Muscle layer of duodenum (tissue), 2 donors: ENCODE measurements at regions not wholly inside any gene's neighbourhood (a gene's known extent, or its start where the extent isn't known, plus 50 kb on each side); places are given as distances from the start of the nearest gene placed in this dataset.
"Not testable (repeated sequence)": the region's sequence is repeated elsewhere in the genome, so short reads cannot be mapped to it uniquely, and the experiment has no call there.

Source experiments
- H3K27ac ChIP-seq: one replicate; pipeline ENCODE4 v1.7.0; 2013; ENCODE audit warnings: mild to moderate bottlenecking, low read length
- H3K27me3 ChIP-seq: one replicate; pipeline ENCODE4 v1.7.0; 2013; ENCODE audit warnings: low read depth, mild to moderate bottlenecking, control low read depth, low read length
- H3K36me3 ChIP-seq, 2 donors: one replicate each; pipeline ENCODE4 v1.7.0; 2013; ENCODE audit warnings: low read length in 2 of 2, control low read depth in 1 of 2, mild to moderate bottlenecking in 1 of 2; ENCODE audit not compliant: insufficient read depth in 2 of 2, control insufficient read depth in 1 of 2
- H3K4me1 ChIP-seq, 2 donors: one replicate each; pipeline ENCODE4 v1.7.0; 2013; ENCODE audit warnings: low read length in 2 of 2, mild to moderate bottlenecking in 2 of 2, control low read depth in 1 of 2, moderate library complexity in 1 of 2; ENCODE audit not compliant: insufficient read depth in 2 of 2, control insufficient read depth in 1 of 2
- H3K4me3 ChIP-seq, 2 donors: one replicate each; pipeline ENCODE4 v1.7.0; 2013; ENCODE audit warnings: low read length in 2 of 2, low read depth in 1 of 2, mild to moderate bottlenecking in 1 of 2
- H3K9me3 ChIP-seq, 2 donors: one replicate each; pipeline ENCODE4 v1.7.0; 2013; ENCODE audit warnings: low read length in 2 of 2, control low read depth in 1 of 2, mild to moderate bottlenecking in 1 of 2; ENCODE audit not compliant: control insufficient read depth in 1 of 2
- donor health status: healthy.

GRCh38 chr7:152515266-152515950, 79.6 kb upstream of the KMT2C start:
- H3K9me3 ChIP-seq, H3K4me3 ChIP-seq, H3K36me3 ChIP-seq, H3K27me3 ChIP-seq, H3K27ac ChIP-seq, H3K4me1 ChIP-seq: not testable (repeated sequence)

GRCh38 chr7:152514771-152515105, 78.9 kb upstream of the KMT2C start:
- no peaks in the 10 kb centered on the region for H3K36me3 ChIP-seq
- H3K27me3 ChIP-seq = no peaks in the 10 kb centered on the region
- H3K4me1 ChIP-seq = no peaks in the 10 kb centered on the region
- no peaks in the 10 kb centered on the region for H3K9me3 ChIP-seq
- no peak overlapping the region for H3K27ac ChIP-seq
- H3K4me3 ChIP-seq = no peak overlapping the region

GRCh38 chr7:152513861-152514770, 78.3 kb upstream of the KMT2C start:
- Histone ChIP-seq H3K27me3 (no peaks in the 10 kb centered on the region), H3K9me3 (no peaks in the 10 kb centered on the region), H3K36me3 (no peaks in the 10 kb centered on the region), H3K4me1 (no peaks in the 10 kb centered on the region), H3K27ac (no peak overlapping the region), H3K4me3 (no peak overlapping the region)

GRCh38 chr7:152512706-152513105, 76.9 kb upstream of the KMT2C start:
- H3K36me3 ChIP-seq = no peaks in the 10 kb centered on the region
- H3K9me3 ChIP-seq = no peaks in the 10 kb centered on the region
- no peak overlapping the region for H3K4me3 ChIP-seq
- no peaks in the 10 kb centered on the region for H3K27me3 ChIP-seq
- H3K27ac ChIP-seq = no peak overlapping the region
- no peaks in the 10 kb centered on the region for H3K4me1 ChIP-seq

- Histone ChIP-seq H3K4me3 (no peak overlapping the region), H3K27ac (no peak overlapping the region), H3K27me3 (no peaks in the 10 kb centered on the region), H3K9me3 (no peaks in the 10 kb centered on the region), H3K36me3 (no peaks in the 10 kb centered on the region), H3K4me1 (no peaks in the 10 kb centered on the region)
Observed at GRCh38 chr7:152511736-152512135, 75.9 kb upstream of the KMT2C start.

GRCh38 chr7:152508701-152509100, 72.9 kb upstream of the KMT2C start:
- Histone ChIP-seq H3K27ac (no peak overlapping the region), H3K4me1 (no peaks in the 10 kb centered on the region), H3K4me3 (no peak overlapping the region), H3K36me3 (no peaks in the 10 kb centered on the region), H3K27me3 (no peaks in the 10 kb centered on the region), H3K9me3 (no peaks in the 10 kb centered on the region)

GRCh38 chr7:152505606-152506005, 69.8 kb upstream of the KMT2C start:
- Histone ChIP-seq H3K9me3 (no peaks in the 10 kb centered on the region), H3K27me3 (no peaks in the 10 kb centered on the region), H3K4me3 (no peak overlapping the region), H3K36me3 (no peaks in the 10 kb centered on the region), H3K4me1 (no peaks in the 10 kb centered on the region), H3K27ac (no peak overlapping the region)

GRCh38 chr7:152504816-152505215, 69.0 kb upstream of the KMT2C start:
- Histone ChIP-seq H3K27ac (no peak overlapping the region), H3K27me3 (no peaks in the 10 kb centered on the region), H3K4me1 (no peaks in the 10 kb centered on the region), H3K4me3 (no peak overlapping the region), H3K9me3 (no peaks in the 10 kb centered on the region), H3K36me3 (no peaks in the 10 kb centered on the region)

GRCh38 chr7:152504367-152504766, 68.6 kb upstream of the KMT2C start:
- no peaks in the 10 kb centered on the region for H3K27me3 ChIP-seq
- no peak overlapping the region for H3K27ac ChIP-seq
- no peak overlapping the region for H3K4me3 ChIP-seq
- no peaks in the 10 kb centered on the region for H3K9me3 ChIP-seq
- no peaks in the 10 kb centered on the region for H3K4me1 ChIP-seq
- H3K36me3 ChIP-seq = no peaks in the 10 kb centered on the region

GRCh38 chr7:152502813-152503790, 67.3 kb upstream of the KMT2C start:
- Histone ChIP-seq H3K4me3 (no peak overlapping the region), H3K9me3 (no peaks in the 10 kb centered on the region), H3K27me3 (no peaks in the 10 kb centered on the region), H3K4me1 (no peaks in the 10 kb centered on the region), H3K36me3 (no peaks in the 10 kb centered on the region), H3K27ac (no peak overlapping the region)

- H3K36me3 ChIP-seq = no peaks in the 10 kb centered on the region
- H3K4me3 ChIP-seq = no peak overlapping the region
- H3K4me1 ChIP-seq = no peaks in the 10 kb centered on the region
- no peaks in the 10 kb centered on the region for H3K27me3 ChIP-seq
- no peak overlapping the region for H3K27ac ChIP-seq
- H3K9me3 ChIP-seq = no peaks in the 10 kb centered on the region
Observed at GRCh38 chr7:152501506-152501905, 65.7 kb upstream of the KMT2C start.
